EL (cell line): ENCODE measurements at regions not wholly inside any gene's neighbourhood (a gene's known extent, or its start where the extent isn't known, plus 50 kb on each side); places are given as distances from the start of the nearest gene placed in this dataset.
"Not testable (repeated sequence)": the region's sequence is repeated elsewhere in the genome, so short reads cannot be mapped to it uniquely, and the experiment has no call there.

Source experiments
- DNase-seq: peaks from one replicate; pipeline ENCODE4 v3.0.0-alpha.2; 2016

- no peak for DNase-seq
Measured at GRCh38 chr3:176615826-176616225, 581.5 kb downstream of the TBL1XR1 start.

- no peak for DNase-seq
Measured at GRCh38 chr3:176611703-176612102, 585.6 kb downstream of the TBL1XR1 start.

- no peak for DNase-seq
Measured at GRCh38 chr3:176609361-176609760, 587.9 kb downstream of the TBL1XR1 start.

- not testable (repeated sequence) for DNase-seq
Measured at GRCh38 chr3:176605553-176605952, 591.7 kb downstream of the TBL1XR1 start.

GRCh38 chr3:176595307-176595706 lies 602.0 kb downstream of the TBL1XR1 start:
- peak; percentile 22 for DNase-seq

- no peak for DNase-seq
Measured at GRCh38 chr3:176590722-176591121, 606.6 kb downstream of the TBL1XR1 start.

GRCh38 chr3:176587089-176587488 lies 610.2 kb downstream of the TBL1XR1 start:
- DNase-seq, result no peak

- peak; percentile 64 for DNase-seq
Measured at GRCh38 chr3:176584413-176585176, 612.7 kb downstream of the TBL1XR1 start.

GRCh38 chr3:176583956-176584355 lies 613.3 kb downstream of the TBL1XR1 start:
- DNase-seq, result no peak

- DNase-seq, result no peak
Measured at GRCh38 chr3:176581589-176581988, 615.7 kb downstream of the TBL1XR1 start.

- peak; percentile 47 for DNase-seq
Measured at GRCh38 chr3:176579711-176580185, 617.5 kb downstream of the TBL1XR1 start.

- no peak for DNase-seq
Measured at GRCh38 chr3:176578316-176578715, 619.0 kb downstream of the TBL1XR1 start.

- no peak for DNase-seq
Measured at GRCh38 chr3:176577447-176577846, 619.8 kb downstream of the TBL1XR1 start.

- no peak for DNase-seq
Measured at GRCh38 chr3:176574786-176575185, 622.5 kb downstream of the TBL1XR1 start.

- no peak for DNase-seq
Measured at GRCh38 chr3:176571926-176572325, 625.4 kb downstream of the TBL1XR1 start.

GRCh38 chr3:176570992-176571391 lies 626.3 kb downstream of the TBL1XR1 start:
- no peak for DNase-seq

GRCh38 chr3:176568189-176568588 lies 629.1 kb downstream of the TBL1XR1 start:
- no peak for DNase-seq

- DNase-seq, result no peak
Measured at GRCh38 chr3:176566757-176567156, 630.5 kb downstream of the TBL1XR1 start.

GRCh38 chr3:176562331-176562730 lies 635.0 kb downstream of the TBL1XR1 start:
- no peak for DNase-seq

- no peak for DNase-seq
Measured at GRCh38 chr3:176561826-176562225, 635.5 kb downstream of the TBL1XR1 start.

- no peak for DNase-seq
Measured at GRCh38 chr3:176554791-176555654, 642.3 kb downstream of the TBL1XR1 start.

- no peak for DNase-seq
Measured at GRCh38 chr3:176554264-176554663, 643.0 kb downstream of the TBL1XR1 start.

GRCh38 chr3:176526942-176527341 lies 670.3 kb downstream of the TBL1XR1 start:
- no peak for DNase-seq

GRCh38 chr3:176526225-176526624 lies 671.1 kb downstream of the TBL1XR1 start:
- DNase-seq, result no peak
